Suprapubic skin (tissue), 4 donors: ENCODE measurements at regions not wholly inside any gene's neighbourhood (a gene's known extent, or its start where the extent isn't known, plus 50 kb on each side); places are given as distances from the start of the nearest gene placed in this dataset.

Experiments used
- EP300 ChIP-seq: sonication (generic); formaldehyde crosslinking; IDR thresholded peaks from one replicate; pipeline ENCODE4 v1.6.1; 2017; ENCODE audit warnings: antibody characterized with exemption
- POLR2A ChIP-seq, 2 donors: fragments of 450-650 bp; IDR thresholded peaks; one replicate each; pipeline ENCODE4 v1.6.1; 2017; ENCODE audit warnings: antibody characterized with exemption in 2 of 2, mild to moderate bottlenecking in 2 of 2, moderate library complexity in 2 of 2
- POLR2AphosphoS5 ChIP-seq, 3 donors: sonication (generic); formaldehyde crosslinking; IDR thresholded peaks; one replicate each; pipeline ENCODE4 v1.6.1; 2017; ENCODE audit warnings: antibody characterized with exemption in 3 of 3
- TF ChIP-seq, protein P1 (sequence below), 2 donors: fragments of 200-600 bp in 1 of 2; fragments of 450-650 bp in 1 of 2; sonication (generic) in 1 of 2; IDR thresholded peaks; one replicate each; pipeline ENCODE4 v1.5.1; 2016 to 2019; ENCODE audit warnings: antibody characterized with exemption in 2 of 2, mild to moderate bottlenecking in 1 of 2, moderate library complexity in 1 of 2

DNA sequence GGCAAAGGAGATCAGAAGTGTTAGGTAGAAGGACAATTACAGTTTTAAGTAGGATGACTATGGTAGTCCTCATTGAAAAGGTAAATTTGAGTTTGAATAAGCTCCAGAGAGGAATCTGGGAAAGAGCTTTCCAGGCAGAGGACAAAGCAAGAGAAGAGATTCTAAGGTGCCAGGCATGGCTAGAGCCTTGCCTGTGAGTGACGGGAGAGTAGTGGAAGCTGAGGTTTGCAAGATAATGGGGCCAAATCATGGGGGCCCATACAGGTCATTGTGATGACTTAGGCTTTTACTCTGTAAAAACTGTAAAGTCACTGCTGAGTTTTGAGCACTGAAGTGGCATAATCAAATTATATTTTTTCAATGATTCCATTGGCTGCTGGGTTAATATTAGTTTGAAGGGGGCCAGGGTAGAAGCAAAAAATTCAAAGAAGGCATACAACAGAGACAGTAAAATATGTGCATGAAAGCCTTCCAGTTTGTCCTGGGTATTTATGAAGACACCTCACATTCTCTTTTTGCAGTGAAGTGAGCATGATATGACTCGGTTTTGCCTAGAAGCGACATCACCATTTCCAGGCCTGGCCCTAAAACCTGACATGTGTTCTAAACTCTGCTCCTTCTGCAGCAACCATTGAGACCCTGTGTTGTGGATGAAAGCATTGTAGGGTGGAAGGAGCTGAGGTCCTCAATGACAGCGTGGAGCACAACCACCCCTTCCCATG lies 279.8 kb upstream of the TNC start:
- TF ChIP-seq EP300, result no peak
- TF ChIP-seq POLR2A (IDR thresholded peaks at IDR 0.05), result no peak
- TF ChIP-seq POLR2AphosphoS5 (IDR thresholded peaks at IDR 0.05), result no peak
- TF ChIP-seq, protein P1, sequence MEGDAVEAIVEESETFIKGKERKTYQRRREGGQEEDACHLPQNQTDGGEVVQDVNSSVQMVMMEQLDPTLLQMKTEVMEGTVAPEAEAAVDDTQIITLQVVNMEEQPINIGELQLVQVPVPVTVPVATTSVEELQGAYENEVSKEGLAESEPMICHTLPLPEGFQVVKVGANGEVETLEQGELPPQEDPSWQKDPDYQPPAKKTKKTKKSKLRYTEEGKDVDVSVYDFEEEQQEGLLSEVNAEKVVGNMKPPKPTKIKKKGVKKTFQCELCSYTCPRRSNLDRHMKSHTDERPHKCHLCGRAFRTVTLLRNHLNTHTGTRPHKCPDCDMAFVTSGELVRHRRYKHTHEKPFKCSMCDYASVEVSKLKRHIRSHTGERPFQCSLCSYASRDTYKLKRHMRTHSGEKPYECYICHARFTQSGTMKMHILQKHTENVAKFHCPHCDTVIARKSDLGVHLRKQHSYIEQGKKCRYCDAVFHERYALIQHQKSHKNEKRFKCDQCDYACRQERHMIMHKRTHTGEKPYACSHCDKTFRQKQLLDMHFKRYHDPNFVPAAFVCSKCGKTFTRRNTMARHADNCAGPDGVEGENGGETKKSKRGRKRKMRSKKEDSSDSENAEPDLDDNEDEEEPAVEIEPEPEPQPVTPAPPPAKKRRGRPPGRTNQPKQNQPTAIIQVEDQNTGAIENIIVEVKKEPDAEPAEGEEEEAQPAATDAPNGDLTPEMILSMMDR (IDR thresholded peaks at IDR 0.05), result no peak
